SK-N-MC (cell line): ENCODE measurements at regions not wholly inside any gene's neighbourhood (a gene's known extent, or its start where the extent isn't known, plus 50 kb on each side); places are given as distances from the start of the nearest gene placed in this dataset.
"Not testable (repeated sequence)": the region's sequence is repeated elsewhere in the genome, so short reads cannot be mapped to it uniquely, and the experiment has no call there.

Experiments used
- EZH2 ChIP-seq: fragments of 200-600 bp; sonication (generic); IDR thresholded peaks from one replicate; pipeline ENCODE4 v1.6.1; 2017; ENCODE audit warnings: antibody characterized with exemption
- FOXP2 ChIP-seq: optimal IDR thresholded peaks from 2 replicates; pipeline ENCODE3; 2011; ENCODE audit warnings: mild to moderate bottlenecking, moderate library complexity; ENCODE audit not compliant: insufficient read depth; ENCODE audit errors: extremely low read length, control extremely low read depth
- POLR2AphosphoS5 ChIP-seq: IDR thresholded peaks from 2 replicates; pipeline ENCODE4 v1.6.1; 2012; ENCODE audit warnings: mild to moderate bottlenecking, low read depth, low read length, borderline replicate concordance

GRCh38 chr12:17025424-17025823, 419.5 kb upstream of the LMO3 start:
- TF ChIP-seq POLR2AphosphoS5, EZH2, FOXP2: not testable (repeated sequence)
